HG03442 (cell line): ENCODE measurements at regions not wholly inside any gene's neighbourhood (a gene's known extent, or its start where the extent isn't known, plus 50 kb on each side); places are given as distances from the start of the nearest gene placed in this dataset.
A peak's percentile ranks its signal among the peaks of the same experiment; 100 is the strongest.

Experiments used
- ATAC-seq: cut with Tn5 transposase; IDR thresholded peaks from one replicate; pipeline ENCODE4 v1.9.1; 2021; ENCODE audit warnings: mild to moderate bottlenecking, moderate library complexity; ENCODE audit not compliant: unreplicated experiment

GRCh38 chr4:104763554-104764222 lies 269.0 kb upstream of the CXXC4 start:
- no peak for ATAC-seq

- ATAC-seq = no peak
Measured at GRCh38 chr4:104766676-104767075, 272.0 kb upstream of the CXXC4 start.

DNA sequence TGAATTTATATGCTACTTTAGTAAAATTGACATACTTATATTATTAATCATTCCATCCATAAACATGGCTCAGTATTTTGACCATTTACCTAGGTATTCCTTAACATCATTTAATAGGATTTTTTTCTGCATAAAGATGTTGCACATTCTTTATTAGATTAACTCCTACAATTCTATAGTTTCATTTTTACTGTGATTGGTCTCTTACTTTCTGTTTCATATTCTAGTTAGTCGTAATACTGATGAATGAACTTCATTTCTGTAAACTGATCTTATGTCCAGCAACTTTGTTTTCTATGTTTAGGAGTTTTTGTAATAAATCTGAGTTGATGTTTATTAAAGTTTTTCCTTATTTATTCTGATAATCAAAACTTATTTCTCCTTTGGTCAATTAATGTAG lies 278.2 kb upstream of the CXXC4 start:
- ATAC-seq = peak; percentile 80

GRCh38 chr4:104795264-104795939 lies 300.7 kb upstream of the CXXC4 start:
- ATAC-seq = no peak

- ATAC-seq = no peak
Measured at GRCh38 chr4:104811727-104812126, 317.0 kb upstream of the CXXC4 start.

- ATAC-seq = peak; percentile 61
Measured at GRCh38 chr4:104815665-104816064, 321.0 kb upstream of the CXXC4 start.

DNA sequence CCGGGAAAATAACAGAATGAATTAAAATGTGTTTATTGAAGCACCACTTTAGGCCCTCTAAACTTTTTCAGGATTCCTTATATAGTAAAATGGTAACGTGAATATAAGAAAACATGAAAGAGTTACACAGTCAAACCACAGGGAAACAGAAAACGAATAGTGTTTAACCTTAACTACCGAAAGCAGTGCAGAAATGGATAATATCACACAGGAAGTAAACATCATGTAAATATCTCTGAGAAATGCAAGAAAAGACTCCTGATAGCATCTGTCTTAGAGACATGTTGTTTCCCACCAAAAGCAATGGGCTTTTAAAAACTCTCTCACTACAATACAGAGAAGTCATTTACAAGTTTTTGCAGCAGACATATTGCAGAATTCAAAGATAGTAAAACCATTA lies 323.9 kb upstream of the CXXC4 start:
- ATAC-seq = peak; percentile 61

DNA sequence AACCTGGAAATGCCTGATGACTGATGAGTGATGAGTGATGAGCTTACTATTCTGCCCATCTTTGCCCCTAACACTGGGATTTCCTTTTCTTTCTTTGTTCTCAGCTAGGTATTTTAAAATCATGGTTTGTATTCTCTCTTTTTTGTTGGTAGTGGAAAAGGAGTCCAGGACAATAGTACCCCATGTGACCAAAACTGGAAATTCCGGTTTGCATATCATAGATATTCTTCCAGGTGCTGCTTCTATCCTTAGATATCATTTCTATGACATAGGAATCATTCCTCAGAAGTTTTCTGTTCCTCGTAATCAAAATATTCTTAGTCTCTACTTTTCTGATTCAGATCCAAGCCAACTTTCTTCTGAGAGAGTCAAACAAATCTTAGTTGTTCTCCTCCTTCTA lies 320.5 kb upstream of the TET2 start:
- ATAC-seq = no peak

DNA sequence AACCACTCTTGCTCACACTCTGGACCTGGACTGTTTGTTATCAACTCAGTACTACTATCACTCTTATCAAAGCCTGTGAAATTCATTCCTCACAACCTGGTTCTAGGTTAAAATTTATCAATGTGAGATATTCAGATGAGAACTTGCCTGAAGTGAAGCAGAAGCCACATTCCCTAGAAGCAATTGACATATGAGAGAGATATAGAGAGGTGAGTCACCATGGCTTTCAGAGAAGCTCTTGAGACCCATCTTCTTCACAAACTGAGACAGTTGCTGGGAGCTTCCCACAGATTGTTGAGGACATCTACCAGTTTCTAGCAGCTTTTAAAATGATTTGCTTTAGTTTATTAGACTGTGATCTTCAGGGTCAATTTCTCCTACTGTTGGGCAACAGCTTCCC lies 316.9 kb upstream of the TET2 start:
- ATAC-seq = no peak

DNA sequence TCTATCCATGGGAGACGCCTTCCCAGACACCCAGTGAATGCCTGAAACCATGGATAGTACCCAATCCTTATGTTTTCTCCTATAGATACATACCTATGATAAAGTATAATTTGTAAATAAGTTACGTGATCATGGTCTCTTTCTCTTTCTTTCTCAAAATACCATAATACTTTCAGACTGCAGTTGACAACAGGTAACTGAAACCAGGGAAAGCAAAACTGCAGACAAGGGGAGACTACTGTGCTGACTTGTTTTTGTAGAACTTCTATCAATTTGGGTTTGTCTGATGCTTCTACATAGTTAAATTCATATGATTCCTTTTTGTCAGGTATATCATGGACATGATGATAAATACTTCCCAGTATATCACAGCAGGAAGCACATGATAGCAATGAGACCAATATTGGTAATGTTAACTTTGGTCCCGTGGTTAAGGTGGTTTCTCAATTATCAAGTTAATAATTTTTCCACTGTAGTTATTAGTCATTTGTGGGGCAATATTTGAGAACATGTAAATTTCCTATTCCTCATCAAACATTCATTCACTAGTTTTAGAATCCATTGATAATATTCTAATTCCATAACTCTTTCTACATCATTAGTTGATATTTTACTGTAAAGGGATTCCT lies 298.0 kb upstream of the TET2 start:
- ATAC-seq = no peak

DNA sequence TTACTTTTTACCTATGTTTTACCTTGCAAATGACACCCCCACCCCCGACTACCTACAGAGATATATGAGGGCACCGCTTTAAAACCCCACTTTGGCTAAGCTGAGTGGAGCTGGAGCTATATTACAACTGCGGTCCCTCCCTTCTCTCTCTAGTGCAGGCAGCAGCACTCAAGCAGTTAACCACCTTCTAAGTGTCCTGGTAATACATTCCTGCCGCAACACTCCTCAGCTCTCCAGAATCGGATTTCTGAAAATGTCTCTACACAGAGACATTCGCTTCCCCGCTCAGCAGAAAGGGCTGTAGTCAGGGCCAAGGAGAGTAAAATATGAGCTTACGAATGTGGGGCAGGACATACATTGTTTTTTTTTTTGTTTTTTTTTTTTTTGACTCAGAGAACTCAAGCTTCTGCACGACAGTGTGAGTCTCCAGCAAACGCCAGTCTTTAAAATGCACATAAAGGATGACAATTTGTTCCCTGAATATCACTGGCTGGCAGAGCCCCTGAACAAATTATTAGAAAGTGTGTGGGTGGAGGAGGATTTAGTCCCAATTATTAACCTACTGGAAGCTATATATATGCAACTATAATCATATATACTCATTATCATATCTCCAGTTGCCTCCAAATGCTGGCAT lies 287.0 kb upstream of the TET2 start:
- no peak for ATAC-seq

- peak; percentile 71 for ATAC-seq
Measured at GRCh38 chr4:104860238-104861123, 286.2 kb upstream of the TET2 start.

GRCh38 chr4:104866809-104867208 lies 279.9 kb upstream of the TET2 start:
- ATAC-seq = no peak

DNA sequence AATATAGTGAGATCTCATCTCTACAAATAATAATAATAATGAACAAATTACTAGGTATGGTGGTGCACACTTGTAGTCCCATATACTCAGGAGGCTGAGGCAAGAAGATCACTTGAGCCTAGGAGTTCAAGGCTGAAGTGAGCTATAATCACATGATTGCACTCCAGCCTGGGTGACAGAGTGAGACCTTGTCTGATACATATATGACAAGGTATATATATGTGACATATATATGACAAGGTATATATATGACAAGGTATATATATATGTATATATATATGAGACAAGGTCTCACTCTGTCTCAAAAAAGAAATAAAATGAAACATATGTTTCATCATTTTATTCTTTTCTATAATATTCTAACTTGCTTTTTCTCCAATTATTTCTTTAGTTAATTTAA lies 278.1 kb upstream of the TET2 start:
- peak; percentile 33 for ATAC-seq

- ATAC-seq = peak; percentile 94
Measured at GRCh38 chr4:104868958-104869357, 277.7 kb upstream of the TET2 start.

DNA sequence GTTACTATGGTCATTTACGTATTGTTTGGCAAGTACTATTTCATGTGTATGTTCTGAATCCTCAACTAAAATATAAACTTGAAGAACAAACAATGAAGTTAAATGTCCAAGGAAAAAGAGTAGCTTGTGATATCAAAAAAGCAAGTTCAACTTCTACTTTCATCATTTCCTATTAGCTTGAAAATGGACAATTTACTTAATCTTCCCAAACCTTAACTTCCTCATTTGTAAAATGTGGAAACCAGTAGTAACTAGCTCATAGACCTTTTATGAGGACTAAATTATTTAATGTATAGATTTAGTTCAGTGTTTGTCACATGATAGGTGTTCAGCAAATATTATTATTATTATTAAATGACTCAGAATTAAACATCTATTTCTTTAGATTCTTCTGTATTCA lies 276.8 kb upstream of the TET2 start:
- no peak for ATAC-seq

- no peak for ATAC-seq
Measured at GRCh38 chr4:104870495-104871233, 276.0 kb upstream of the TET2 start.

GRCh38 chr4:104878936-104879335 lies 267.7 kb upstream of the TET2 start:
- no peak for ATAC-seq

GRCh38 chr4:104879367-104879766 lies 267.3 kb upstream of the TET2 start:
- ATAC-seq = peak; percentile 66

DNA sequence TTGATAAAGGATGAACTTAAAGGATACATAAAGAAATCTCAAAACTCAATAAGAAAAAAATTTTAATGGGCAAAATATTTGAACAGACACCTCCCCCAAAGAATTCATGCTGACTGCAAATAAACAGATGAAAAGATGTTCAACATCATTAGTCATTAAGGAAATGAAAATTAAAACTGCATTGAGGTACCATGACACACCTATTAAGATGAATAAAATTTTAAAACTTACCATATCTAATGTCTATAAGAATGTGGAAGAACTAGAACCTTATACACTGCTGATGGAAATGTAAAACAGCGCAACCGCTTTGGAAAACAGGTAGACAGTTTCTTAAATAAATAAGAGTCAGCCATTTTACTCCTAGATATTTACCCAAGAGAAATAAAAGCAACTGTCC lies 266.8 kb upstream of the TET2 start:
- ATAC-seq = no peak
